Osteoblast (primary cell): ENCODE measurements at regions not wholly inside any gene's neighbourhood (a gene's known extent, or its start where the extent isn't known, plus 50 kb on each side); places are given as distances from the start of the nearest gene placed in this dataset.

Source experiments
- DNase-seq: peaks from one replicate; pipeline ENCODE4 v3.0.0; 2011; ENCODE audit warnings: low spot score, mixed read lengths; ENCODE audit not compliant: insufficient read length; ENCODE audit errors: missing footprints
- H2AFZ ChIP-seq: 2 replicates; pipeline ENCODE4 v1.6.0; 2011; ENCODE audit warnings: mild to moderate bottlenecking, low read length
- H3K27ac ChIP-seq: 2 replicates; pipeline ENCODE4 v1.5.1; 2011; ENCODE audit warnings: mild to moderate bottlenecking, low read depth, low read length, moderate library complexity
- H3K27me3 ChIP-seq: 2 replicates; pipeline ENCODE4 v1.6.0; 2012; ENCODE audit warnings: mild to moderate bottlenecking, control low read depth, inconsistent platforms, low read length, moderate library complexity; ENCODE audit not compliant: insufficient read depth
- H3K36me3 ChIP-seq: 2 replicates; pipeline ENCODE4 v1.5.1; 2011; ENCODE audit warnings: mild to moderate bottlenecking, low read length, control low read depth, moderate library complexity; ENCODE audit not compliant: insufficient read depth
- H3K4me1 ChIP-seq: 2 replicates; pipeline ENCODE4 v1.5.1; 2011; ENCODE audit warnings: mild to moderate bottlenecking, low read length, control low read depth, moderate library complexity; ENCODE audit not compliant: insufficient read depth
- H3K4me2 ChIP-seq: 2 replicates; pipeline ENCODE4 v1.6.0; 2011; ENCODE audit warnings: mild to moderate bottlenecking, low read length; ENCODE audit not compliant: insufficient read depth
- H3K4me3 ChIP-seq: fragments of 200-600 bp; sonication (generic); 3 replicates; pipeline ENCODE4 v1.5.1; 2012; ENCODE audit warnings: mild to moderate bottlenecking, low read length, inconsistent platforms; ENCODE audit not compliant: insufficient read depth
- H3K79me2 ChIP-seq: 2 replicates; pipeline ENCODE4 v1.6.0; 2012; ENCODE audit warnings: mild to moderate bottlenecking, low read length, control low read depth, inconsistent platforms; ENCODE audit not compliant: insufficient read depth
- H3K9me3 ChIP-seq: 2 replicates; pipeline ENCODE4 v1.5.1; 2011; ENCODE audit warnings: low read depth, low read length, control low read depth
- H4K20me1 ChIP-seq: 2 replicates; pipeline ENCODE4 v1.6.0; 2012; ENCODE audit warnings: mild to moderate bottlenecking, low read length, control low read depth; ENCODE audit not compliant: insufficient read depth
- TF ChIP-seq, protein P1 (sequence below): IDR thresholded peaks from 2 replicates; pipeline ENCODE4 v1.5.1; 2011; ENCODE audit warnings: mild to moderate bottlenecking, low read depth, low read length, moderate library complexity; ENCODE audit errors: extremely low read depth

DNA sequence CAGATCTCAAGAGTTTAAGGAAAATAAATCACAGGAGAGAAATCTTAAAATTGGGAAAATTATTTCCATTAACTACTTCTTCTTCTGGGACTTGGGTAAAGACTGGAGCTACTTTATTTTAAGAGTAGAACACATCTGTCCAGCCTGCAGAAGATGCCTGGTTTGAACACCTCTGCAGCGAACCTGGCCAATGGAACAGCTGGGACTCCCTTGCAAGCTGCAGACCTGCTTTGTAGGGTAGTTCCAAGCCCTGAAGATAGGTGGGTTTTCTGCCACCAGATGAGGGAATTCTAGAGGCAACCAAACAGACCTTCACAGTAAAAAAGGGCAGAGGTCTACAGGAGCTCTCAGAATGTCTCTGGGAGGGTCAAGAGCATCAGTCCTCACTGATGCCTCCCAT is 86.5 kb upstream of the CACNA1E start:
- H2AFZ ChIP-seq = no peak overlapping the region
- TF ChIP-seq, protein P1, sequence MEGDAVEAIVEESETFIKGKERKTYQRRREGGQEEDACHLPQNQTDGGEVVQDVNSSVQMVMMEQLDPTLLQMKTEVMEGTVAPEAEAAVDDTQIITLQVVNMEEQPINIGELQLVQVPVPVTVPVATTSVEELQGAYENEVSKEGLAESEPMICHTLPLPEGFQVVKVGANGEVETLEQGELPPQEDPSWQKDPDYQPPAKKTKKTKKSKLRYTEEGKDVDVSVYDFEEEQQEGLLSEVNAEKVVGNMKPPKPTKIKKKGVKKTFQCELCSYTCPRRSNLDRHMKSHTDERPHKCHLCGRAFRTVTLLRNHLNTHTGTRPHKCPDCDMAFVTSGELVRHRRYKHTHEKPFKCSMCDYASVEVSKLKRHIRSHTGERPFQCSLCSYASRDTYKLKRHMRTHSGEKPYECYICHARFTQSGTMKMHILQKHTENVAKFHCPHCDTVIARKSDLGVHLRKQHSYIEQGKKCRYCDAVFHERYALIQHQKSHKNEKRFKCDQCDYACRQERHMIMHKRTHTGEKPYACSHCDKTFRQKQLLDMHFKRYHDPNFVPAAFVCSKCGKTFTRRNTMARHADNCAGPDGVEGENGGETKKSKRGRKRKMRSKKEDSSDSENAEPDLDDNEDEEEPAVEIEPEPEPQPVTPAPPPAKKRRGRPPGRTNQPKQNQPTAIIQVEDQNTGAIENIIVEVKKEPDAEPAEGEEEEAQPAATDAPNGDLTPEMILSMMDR = no peak
- H3K4me2 ChIP-seq = no peak overlapping the region
- H3K27me3 ChIP-seq = no peaks in the 10 kb centered on the region
- no peaks in the 10 kb centered on the region for H3K36me3 ChIP-seq
- no peaks in the 10 kb centered on the region for H3K4me1 ChIP-seq
- no peaks in the 10 kb centered on the region for H3K79me2 ChIP-seq
- H3K4me3 ChIP-seq = no peak overlapping the region
- H3K9me3 ChIP-seq = no peaks in the 10 kb centered on the region
- H3K27ac ChIP-seq = no peak overlapping the region
- DNase-seq = no peak
- H4K20me1 ChIP-seq = no peaks in the 10 kb centered on the region

DNA sequence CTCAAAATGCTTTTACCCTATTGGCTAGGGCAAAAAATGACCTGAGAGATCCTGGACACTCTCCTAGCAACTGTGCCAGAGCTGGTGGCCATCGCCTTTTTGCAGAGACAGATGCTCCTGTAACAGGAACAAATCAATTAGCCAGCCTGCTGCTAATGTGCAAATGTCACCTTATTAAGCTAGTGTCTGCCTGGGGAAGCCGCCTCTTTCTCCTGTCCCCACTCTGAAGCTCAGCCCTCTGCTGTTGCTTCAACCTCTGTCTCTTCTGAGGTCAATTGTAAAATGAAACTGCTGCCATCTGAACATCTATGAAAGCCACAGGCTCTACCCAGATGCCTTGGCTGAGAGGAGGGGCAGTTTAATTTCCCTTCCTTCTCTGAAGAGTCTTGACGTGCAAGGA is 85.5 kb upstream of the CACNA1E start:
- Histone ChIP-seq H3K27ac (no peak overlapping the region), H3K4me2 (no peak overlapping the region), H3K27me3 (no peaks in the 10 kb centered on the region), H3K9me3 (no peaks in the 10 kb centered on the region), H3K79me2 (no peaks in the 10 kb centered on the region), H4K20me1 (no peaks in the 10 kb centered on the region), H3K36me3 (no peaks in the 10 kb centered on the region), H3K4me3 (no peak overlapping the region), H2AFZ (no peak overlapping the region), H3K4me1 (no peaks in the 10 kb centered on the region)
- TF ChIP-seq, protein P1 = no peak
- DNase-seq = no peak

DNA sequence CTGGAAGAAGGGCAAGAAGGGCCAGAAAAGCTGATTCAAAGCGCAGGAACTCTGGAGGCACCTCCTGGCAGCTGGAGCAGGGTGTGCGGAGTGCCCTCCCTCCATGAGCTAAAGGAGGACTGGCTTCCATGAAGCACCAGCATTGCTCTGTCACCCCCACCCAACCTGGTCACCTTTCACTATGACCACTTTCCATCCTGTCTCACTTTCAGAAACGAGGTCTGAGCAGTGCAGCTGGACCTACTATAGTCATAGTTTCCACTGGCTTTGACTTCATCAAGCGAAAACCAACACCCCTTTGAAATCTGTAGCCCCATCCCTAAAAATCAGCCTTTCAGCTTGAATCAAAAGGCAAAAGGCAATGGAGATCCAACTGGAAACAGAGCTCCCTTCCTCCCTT is 84.8 kb upstream of the CACNA1E start:
- no peaks in the 10 kb centered on the region for H3K4me1 ChIP-seq
- H4K20me1 ChIP-seq = no peaks in the 10 kb centered on the region
- TF ChIP-seq, protein P1 = no peak

DNA sequence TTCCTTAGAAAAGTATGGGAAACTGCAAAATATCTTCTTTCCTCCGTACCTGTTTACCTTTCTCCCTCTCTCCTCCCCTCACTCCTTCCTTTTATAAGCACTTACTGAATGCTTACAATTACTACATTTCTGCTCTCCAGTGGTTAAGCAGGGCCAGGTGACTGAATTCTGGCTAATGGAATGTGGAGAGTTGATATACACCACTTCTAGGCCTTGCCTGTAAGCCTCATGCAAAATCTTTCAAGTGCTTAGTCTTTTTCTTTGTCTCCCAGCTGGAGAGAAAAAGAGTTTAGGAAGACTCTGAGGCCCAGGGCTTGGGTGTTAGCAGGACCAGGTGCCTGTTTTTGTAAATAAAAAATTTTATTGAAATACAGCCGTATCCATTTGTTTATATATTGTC is 77.7 kb upstream of the CACNA1E start:
- H3K9me3 ChIP-seq = no peaks in the 10 kb centered on the region
- no peaks in the 10 kb centered on the region for H4K20me1 ChIP-seq
- H3K4me3 ChIP-seq = no peak overlapping the region
- TF ChIP-seq, protein P1 = no peak
- H3K79me2 ChIP-seq = no peaks in the 10 kb centered on the region
- DNase-seq = no peak
- no peaks in the 10 kb centered on the region for H3K27me3 ChIP-seq
- no peaks in the 10 kb centered on the region for H3K4me1 ChIP-seq
- H3K27ac ChIP-seq = no peak overlapping the region
- H3K4me2 ChIP-seq = no peak overlapping the region
- no peak overlapping the region for H2AFZ ChIP-seq
- no peaks in the 10 kb centered on the region for H3K36me3 ChIP-seq

More for the DNA sequence above, 84.8 kb upstream of the CACNA1E start:
- Histone ChIP-seq H3K4me2 (no peak overlapping the region), H3K9me3 (no peaks in the 10 kb centered on the region), H3K27me3 (no peaks in the 10 kb centered on the region), H2AFZ (no peak overlapping the region), H3K79me2 (no peaks in the 10 kb centered on the region), H3K27ac (no peak overlapping the region), H3K36me3 (no peaks in the 10 kb centered on the region), H3K4me3 (no peak overlapping the region)
- DNase-seq = no peak
